GM18499 (cell line): ENCODE measurements at regions not wholly inside any gene's neighbourhood (a gene's known extent, or its start where the extent isn't known, plus 50 kb on each side); places are given as distances from the start of the nearest gene placed in this dataset.
"Not testable (repeated sequence)": the region's sequence is repeated elsewhere in the genome, so short reads cannot be mapped to it uniquely, and the experiment has no call there.

Experiments
- ATAC-seq: cut with Tn5 transposase; IDR thresholded peaks from one replicate; pipeline ENCODE4 v1.9.1; 2021; ENCODE audit warnings: moderate number of reproducible peaks; ENCODE audit not compliant: insufficient read depth, unreplicated experiment

DNA sequence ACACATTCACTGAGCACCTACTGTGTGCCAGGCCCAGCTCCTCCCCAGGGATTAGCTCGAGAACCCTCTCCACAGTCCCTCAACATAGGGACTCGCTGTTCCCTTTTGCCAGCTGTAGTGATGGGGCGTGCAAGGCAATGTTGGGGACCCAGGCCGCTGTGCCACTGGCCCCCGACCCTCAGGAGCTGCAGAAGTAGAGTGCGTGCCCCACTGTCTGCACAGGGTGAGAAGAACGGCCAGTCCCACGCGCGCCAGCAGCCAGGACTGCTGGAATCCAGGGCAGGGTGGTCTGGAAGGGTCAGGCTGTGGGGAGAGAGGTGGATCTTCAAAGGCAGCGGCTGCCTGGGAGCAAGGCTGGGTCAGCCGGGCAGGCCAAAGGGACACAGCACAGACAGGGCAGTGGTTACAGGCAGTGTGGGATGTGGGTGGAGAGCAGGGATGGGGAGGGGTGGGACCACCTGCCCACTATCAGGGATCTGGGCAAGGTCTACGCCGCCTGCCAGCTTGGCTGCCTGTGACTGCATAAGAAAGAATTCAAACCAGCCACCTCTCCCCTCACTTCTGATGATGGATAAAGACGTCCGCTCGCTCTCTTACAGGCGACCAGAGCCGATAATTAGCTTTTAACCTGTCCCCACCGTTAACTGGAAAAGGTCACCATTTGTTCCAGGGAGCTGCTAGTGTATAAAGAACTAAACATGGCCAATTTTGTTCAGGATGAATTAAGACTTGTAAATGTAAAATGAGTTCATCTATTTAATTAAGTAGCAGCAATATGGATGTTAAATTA, 86.7 kb upstream of the GSE1 start:
- ATAC-seq: no peak

DNA sequence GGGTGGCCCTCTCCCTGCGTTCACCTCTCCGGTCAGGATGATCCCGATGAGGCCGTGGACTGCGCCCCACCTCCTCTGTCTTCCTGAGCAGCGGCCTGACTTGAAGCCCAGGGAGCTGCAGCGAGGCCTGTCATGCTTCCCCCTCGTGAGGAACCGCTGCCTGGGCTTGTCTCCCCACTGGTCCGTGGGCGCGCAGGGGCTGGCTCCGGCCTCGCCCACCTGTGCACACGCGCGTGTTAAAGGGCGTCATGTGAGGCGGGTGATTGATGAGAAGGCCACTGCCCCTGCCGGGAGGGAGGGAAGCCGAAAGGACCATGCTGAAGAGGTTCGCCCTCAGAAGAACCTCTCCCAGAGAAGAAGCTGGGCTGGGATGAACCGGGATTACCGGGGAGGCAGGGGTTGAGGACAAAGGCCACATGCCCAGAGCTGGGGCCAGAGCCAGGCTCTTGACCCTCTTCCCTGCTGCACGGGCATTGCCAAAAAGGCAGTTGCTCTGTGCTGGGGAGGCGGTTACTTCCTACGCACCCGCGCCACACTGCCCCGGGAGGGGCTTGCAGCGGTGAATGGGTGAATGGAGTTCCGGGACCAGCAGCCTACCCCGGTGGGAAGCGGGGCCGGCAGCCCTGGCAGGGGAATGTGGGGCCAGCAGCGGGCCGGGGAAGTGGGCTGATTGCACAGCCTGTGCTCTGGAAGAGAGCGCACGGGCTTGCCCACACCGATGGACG, 85.9 kb upstream of the GSE1 start:
- no peak for ATAC-seq

DNA sequence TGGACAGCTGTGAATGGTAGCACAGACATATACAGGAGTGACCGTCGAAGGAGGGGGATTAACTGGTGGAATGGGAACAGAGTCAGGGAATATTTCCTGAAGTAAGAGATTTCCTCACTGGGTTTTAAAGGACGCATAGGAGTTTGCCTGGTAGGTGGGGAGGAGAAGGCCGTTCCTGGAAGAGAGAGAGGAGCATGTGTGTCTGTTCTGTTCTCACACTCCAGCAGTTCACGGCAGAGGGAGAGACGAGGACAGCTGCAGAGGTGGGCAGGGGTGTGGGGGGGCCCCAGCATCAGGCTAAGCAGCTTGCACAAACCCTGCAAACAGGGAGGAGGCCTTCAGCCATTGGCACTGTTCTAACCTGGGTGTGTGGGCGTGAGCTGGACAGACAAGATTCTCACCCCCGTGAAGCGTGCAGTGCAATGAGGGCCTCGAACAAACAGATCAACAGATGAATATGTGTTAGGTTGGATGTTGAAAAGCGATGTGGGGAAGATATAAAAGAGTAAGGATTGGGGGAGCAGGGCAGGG, 85.3 kb upstream of the GSE1 start:
- no peak for ATAC-seq

DNA sequence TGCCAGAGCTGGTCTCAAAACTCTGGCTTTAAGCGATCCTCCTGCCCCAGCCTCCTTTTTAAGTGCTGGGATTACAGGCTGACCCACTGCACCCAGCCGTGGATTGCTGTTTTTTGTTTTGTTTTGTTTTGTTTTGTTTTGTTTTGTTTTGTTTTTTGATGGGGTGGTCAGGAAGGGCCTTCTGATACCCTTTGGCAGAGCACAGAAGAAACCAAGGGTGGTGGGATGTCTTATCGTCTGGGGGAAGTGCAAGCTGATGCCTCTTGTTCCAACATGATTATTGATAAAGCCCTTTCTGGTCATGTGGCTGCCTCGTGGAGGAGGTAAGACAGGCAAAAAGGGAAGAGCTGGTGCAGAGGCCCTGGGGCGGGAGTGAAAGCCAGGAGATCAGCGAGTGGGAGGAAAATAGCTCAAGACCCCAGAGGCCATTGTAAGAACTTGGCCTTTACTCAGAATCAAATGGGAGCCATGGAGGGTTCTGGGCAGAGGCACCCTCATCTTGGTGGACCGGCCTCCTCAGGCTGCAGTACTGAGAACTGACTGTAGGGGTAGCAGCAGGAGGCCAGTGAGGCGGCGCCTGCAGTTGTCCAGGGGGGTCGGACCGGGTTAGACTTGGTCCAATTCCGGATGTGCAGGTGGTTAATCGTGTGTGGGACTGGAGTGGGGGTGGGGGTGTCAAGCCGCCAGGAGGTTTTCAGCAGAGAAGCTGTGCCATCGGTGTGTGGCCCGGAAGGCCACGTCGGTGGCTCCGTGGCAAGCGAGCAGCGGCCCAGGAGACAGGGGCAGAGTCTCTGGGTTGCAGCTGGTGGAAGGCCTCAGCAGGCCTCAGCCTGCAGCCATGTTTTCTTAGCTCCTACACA, 84.4 kb upstream of the GSE1 start:
- no peak for ATAC-seq

DNA sequence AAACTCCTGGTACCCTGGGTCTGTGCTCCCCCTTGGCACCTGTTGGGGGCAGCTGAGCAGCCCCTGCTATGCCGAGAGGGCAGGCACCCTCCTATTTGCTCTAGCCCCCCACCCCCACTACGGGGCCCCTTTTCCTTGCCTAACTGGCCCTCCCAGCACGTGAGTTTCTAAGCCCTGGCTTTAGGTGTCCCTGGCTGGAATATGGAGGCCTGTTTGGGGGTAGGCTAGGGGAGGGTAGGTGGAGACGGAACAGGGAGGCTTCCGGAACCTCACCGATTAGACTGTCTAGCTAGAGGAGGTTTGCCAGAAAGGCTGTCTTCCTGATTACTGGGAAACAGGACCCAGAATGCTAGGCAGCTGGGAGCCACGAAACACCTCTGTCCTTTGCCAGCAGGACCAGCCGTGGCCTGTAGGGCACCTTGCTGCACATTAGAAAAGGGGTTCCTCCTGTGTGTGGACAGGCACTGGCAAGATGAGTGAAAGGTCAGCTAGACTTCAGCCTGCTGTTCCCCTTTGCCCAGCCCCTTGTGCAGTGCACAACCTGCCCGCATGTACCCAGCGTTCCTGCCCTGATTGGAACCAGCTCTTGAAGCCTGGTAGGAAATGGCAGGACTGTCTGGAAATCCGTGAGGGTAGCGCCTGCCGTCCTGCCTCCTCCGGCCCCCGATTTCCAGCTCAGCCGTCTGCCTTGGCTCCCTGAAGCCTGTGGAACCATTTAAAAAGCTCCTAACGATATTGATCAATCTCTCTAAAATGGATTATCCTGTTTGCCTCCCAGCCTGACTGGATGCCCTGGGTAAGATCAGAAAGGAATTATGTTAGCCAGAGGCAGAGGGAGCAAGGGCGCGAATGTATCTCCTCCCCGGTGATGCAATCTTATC, 83.4 kb upstream of the GSE1 start:
- no peak for ATAC-seq

DNA sequence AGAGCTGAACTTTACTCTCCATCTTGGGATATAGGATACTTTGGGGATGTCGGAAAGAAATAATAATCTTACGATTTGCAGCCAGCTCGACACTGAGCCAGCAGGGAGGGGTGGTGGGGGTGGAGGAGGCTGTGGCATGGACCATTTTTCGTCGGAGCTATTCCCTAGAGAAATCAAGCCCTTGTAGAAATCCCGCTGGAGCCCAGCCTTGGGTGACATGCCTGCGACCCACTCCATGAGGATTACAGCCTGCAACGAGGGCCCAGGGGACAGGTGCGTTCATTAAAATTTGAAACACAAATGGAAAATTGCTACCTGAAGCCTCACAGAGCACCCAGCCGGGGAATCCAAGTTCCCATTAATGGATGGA, 82.8 kb upstream of the GSE1 start:
- ATAC-seq: no peak

DNA sequence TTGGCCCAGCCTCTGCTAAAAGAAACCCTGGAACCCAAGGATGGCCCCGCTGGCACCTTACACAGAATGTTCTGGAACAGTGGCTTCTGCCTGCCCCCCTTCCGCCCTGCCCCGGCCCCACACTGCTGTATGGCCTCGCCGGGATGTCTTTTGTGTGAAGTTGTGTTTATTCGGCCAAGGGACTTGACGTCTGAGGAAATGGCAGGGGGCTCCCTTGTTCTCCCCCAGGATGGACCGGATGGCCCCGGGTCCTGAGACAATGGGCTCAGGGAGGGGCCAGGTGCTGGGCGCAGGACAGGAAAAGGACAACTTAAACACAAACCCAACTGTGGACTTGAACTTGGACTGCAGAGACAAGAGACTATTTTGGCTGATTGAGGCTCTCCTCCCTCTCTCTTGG, 81.6 kb upstream of the GSE1 start:
- ATAC-seq: no peak

DNA sequence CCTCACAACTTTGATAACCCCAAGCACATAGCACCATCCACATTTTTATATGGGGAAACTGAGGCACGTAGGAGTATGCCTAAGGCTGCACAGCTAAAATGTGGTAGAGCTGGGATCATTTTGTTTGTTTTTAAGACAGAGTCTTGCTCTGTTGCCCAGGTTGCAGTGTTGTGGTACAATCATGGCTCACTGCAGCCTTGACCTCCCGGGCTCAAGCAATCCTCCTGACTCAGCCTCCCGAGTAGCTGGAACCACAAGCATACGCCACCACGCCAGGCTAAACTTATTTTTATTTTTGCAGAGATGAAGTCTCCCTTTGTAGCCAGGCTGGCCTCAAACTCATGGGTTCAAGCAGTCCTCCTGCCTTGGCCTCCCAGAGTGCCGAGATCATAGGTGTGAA, 81.0 kb upstream of the GSE1 start:
- no peak for ATAC-seq

DNA sequence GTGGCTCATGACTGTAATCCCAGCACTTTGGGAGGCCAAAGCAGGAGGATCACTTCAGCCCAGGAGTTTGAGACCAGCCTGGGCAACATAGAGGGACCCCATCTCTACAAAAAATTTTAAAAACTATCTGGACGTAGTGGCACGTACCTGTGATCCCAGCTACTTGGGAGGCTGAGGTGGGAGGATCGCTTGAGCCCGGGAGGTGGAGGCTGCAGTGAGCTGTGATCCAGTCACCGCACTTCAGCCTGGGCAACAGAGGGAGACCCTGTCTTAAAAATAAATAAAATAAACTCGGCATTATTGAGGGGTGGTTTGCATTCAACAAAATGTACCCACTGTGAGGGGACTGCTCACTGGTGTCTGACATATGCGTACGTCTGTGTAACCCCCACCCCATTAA, 79.5 kb upstream of the GSE1 start:
- ATAC-seq: not testable (repeated sequence)

DNA sequence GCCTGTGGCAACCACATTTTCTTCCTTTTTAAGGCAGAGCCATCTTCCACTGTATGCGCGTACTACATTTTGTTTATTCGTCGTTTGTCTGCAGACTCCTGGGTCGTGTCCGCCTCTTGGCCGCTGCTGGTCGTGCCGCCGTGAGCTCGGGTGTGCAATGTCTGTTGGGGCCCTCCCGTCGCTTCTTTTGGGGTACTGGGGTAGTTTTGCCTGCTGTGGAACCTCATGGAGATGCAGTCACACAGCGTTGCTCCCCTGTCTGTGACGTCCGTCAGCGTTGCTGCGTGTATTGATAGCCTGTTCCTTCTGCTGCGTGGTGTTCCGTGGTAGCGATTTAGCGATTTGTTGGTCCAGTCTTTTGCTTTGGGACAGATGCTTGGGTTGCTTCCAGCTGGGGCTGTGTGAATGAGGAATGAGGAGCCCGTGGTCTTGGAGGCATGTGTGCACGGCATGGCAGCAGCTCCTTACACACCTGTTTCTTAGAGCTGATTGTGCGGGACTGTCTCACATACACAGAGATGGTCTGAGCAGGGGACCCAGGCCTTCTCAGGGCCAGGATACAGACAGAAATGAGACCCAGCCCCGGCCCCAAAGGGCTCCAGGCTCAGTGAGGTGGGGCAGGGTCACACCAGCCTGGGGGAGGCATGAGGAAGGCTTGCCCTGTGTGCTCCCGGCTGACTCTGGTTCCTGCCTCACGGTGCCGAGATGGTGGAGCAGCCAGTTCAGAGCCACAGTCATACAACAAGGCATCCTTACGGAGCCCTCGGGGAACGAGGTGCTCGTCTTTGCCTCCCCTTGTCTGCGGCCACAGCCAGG, 78.4 kb upstream of the GSE1 start:
- no peak for ATAC-seq

DNA sequence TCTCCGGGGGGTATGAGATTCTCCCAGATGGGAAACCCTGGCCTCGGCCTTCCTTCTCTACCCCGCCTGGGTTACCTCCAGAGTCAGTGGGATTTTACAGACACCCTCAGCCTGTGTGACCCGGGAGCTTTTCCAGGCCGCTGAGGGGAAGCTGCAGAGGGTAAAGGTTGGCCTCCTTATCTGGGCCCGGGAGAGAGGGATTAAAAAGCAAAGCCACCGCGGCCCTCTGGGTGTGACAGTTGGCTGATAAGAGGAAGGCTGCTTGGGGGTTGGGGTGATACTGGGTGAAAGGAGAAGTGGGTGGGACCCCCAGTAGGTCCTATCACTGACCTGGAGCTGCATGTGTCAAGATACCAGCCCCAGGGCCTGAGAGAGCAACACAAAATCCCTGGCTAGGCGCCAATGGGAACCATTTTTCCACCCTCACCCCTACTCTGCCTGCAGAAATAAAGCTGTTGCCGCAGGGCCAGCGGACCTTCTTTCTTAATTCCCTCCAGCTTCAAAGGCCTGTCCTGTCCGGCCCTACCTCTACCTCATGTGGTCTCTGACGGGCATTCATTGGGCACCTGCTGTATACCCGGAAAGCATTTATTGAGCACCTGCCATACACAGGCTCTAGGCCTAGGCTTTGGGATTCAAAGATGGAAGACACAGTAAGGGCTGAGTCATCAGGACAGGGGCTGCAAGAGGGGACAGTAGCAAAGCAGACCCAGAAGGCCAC, 77.6 kb upstream of the GSE1 start:
- ATAC-seq: no peak

DNA sequence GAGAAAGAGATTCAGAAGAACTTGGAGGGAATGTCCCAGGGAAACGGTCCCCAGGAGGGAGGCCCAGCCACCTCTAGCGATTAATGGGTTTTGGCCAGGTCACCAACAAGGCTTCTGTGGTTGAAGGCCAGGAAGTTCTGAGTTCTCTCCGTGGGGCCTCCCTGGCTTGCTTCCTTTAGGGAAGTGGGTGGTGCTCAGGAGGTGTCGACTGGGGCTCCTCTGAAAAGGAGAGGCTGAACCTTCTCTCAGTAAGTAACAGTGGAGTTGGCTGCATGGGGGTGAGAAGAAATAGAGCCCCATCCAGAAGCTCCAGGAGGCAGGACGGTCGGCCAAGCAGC, 77.1 kb upstream of the GSE1 start:
- ATAC-seq: no peak

DNA sequence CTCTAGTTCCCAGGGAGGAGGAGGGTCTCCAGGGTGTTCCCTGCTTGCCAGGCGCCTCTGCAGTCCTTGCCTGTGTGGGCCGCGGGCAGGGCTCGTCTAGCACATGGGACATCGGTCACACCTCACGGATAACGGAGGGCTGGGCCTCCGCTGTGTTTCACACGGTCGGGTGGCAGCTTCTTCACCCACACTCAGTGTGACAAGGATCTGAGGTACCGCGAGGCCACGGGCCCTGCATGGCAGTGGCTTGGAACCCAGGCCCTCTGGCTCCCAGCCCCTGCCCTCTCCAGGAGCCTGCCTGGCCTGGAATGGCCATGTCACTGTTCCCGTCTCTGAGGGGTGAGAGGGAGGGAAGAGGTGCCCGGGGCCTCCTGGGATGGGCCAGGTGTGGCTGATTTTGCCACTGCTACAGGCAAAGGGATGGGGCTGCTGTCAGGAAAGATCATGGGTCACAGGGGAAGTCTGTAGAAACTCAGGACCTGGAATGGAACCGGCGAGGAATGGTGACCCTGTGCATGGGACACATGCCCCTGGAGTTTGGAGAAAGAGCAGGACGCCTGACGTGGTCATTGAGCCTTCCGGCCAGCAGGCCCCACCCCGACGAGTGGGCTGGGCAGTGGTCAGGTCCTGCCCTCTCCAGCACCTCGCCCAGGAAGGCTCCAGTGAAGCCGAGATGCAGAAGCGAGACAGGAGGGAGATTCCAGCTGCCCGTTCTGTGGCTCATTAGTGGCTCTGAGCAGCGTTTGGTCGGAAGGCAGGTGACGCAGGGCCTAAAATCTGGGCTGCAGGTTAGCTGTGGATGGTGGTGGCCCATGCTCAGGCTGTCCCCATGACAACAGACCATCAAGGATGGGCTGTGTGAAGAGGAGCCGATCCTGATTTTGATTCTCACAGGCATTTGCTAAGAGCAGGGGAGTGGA, 76.5 kb upstream of the GSE1 start:
- ATAC-seq: no peak

DNA sequence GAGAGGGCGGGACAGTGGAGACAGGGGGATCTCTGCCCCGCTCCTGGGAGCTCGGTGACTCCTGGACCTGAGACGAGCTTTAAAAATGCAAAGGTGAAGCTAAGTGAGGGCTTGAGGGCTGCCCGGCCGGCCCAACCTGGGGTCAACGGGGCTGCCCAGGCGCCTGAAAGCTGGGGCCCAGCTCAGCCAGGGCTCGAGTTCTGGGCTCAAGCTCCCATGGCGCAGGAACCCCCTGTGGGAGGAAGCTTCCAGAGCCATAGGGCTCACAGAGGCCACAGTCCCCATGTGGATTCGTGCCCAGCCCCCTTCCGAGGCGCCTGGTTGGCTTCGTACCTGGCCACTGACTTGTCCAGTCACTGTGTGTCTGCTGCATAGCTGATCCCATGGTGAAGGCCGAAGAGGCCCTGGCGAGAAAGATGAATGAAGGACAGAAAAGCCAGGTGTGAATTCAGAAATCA, 75.8 kb upstream of the GSE1 start:
- no peak for ATAC-seq

DNA sequence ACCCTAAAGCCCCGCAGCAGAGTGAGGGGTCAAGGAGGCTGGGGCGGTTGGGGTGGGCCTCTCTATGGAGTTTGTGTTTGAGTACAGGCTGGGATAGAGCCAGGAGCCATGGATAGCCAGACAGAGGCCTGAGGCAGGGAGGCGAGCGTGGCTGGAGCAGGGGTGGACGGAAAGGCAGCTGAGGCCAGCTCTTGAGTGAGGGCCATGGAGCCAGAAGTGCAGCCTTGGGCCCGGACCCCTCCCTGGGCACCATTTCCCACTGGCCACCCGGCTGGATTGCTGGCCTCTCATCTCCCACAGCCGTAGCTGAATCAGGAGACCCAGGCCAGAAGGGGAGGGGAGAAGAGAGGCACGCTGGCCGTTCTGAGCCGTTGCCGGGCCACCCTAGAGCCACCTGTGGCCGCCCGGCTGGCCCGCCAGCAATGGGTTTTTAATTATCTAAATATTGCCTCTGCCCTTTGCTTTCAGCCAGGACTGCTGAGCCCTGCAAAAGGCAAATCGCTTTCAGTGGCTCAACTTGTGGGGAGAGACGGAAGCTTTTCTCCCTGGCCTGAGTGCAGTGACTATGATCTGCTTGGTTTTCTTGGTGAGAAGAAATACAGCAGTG, 75.2 kb upstream of the GSE1 start:
- no peak for ATAC-seq

DNA sequence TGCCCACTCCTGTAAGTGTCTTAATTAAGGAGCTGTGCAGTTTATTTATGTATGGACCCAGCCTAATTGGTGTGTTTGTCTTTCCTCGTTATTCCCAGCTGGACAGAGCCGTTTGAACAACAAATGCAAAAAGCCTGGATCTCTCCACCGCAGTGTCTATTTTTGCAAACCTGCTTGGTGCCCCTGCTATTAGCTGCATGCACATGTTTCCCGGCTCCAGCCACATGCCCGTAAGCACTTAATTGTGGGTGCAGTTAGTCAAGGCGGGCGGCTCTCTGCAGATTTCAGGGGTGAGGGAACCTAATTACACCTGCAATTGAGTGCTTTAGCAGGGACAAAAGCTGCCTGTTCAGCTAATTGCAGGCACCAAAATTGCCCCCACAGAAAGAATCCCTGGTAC, 74.0 kb upstream of the GSE1 start:
- ATAC-seq: no peak

DNA sequence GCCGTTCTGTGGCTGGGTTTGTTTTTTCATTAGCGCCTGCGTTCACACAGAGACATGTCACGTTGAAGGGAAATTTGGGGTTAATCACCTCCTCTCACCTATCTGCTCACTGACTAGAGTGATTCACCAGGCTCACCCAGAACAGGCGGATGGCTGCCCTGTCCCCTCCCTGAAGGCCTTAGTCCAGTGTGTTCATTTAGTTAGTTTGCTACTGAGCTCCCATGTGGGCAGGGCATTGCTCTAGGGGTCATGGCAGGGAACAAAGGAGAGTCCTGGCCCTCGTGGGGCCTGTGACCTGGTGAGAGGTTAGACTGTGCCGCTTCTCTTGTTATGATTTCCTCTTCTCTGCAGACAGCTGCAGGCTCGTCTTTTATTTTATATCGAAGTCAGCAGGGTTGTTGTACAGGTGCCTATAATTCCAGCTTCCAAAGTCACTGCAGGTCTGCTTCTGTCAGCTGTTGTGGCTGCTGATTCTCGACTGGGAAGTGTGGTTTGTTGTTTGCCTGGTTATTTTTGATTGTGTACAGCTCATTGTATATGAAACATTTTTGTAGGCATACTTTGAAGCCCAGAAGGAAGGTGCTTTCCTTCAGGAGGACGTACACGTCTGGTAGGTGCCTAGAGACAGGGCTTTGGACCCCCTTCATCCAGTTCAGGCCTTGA, 73.4 kb upstream of the GSE1 start:
- ATAC-seq: no peak
